ENCODE measurements at regions not wholly inside any gene's neighbourhood (a gene's known extent, or its start where the extent isn't known, plus 50 kb on each side); places are given as distances from the start of the nearest gene placed in this dataset.
"Not testable (repeated sequence)": the region's sequence is repeated elsewhere in the genome, so short reads cannot be mapped to it uniquely, and the experiment has no call there.

- no peaks in the 10 kb centered on the region for H3K4me1 ChIP-seq (ENCODE audit: control insufficient read depth in 1 of 2, insufficient read depth in 2 of 2, low read length in 2 of 2)
- H3K27ac ChIP-seq (ENCODE audit: low read depth in 1 of 2, low read length in 2 of 2): no peak overlapping the region
- ATAC-seq (ENCODE audit: low FRiP score): no peak
- no peak overlapping the region for H3K4me3 ChIP-seq (ENCODE audit: low read length in 2 of 2)
- H3K36me3 ChIP-seq (ENCODE audit: control insufficient read depth in 1 of 2, insufficient read depth in 2 of 2, low read length in 1 of 2): no peaks in the 10 kb centered on the region
- WGBS, 2 donors: 87 to 90% methylated on average over 12 of the region's 12 CpGs
- H3K9me3 ChIP-seq (ENCODE audit: control insufficient read depth, low read length): peaks cover 5% of the 10 kb centered on the region
- no peaks in the 10 kb centered on the region for H3K27me3 ChIP-seq (ENCODE audit: control insufficient read depth in 1 of 2, insufficient read depth in 2 of 2, low read length in 1 of 2)
- intact Hi-C loops (cut with DNase I): no loop called here
- DNase-seq: peak in 1 of 2 donors; percentile 26
Measured at GRCh38 chr11:64428693-64429092, 69.7 kb downstream of the RPS6KA4 start.

DNA sequence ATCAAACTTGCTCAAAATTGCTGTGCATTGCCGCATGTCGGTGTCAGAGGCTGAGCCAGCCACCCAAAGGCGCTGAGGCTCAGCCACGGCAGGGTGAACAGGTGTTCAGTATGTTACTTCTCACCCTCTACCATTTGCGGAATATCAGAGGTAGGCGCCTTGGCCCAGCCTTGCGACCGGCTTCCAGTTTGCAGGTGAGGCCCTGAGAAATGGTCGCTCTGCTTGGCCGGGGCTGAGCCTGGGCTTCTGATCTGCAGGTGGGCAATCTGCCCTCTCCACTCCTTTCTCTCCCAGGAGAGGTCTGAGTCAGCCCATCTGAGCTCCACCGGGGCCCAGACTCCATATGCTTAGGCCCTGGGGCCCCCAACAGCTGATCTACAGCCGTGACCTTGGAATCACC, 71.0 kb downstream of the RPS6KA4 start:
- DNase-seq (no peak), ATAC-seq (ENCODE audit: low FRiP score) (no peak)
- Histone ChIP-seq H3K27me3 (ENCODE audit: control insufficient read depth in 1 of 2, insufficient read depth in 2 of 2, low read length in 1 of 2) (no peaks in the 10 kb centered on the region), H3K27ac (ENCODE audit: low read depth in 1 of 2, low read length in 2 of 2) (no peak overlapping the region), H3K4me3 (ENCODE audit: low read length in 2 of 2) (no peak overlapping the region), H3K9me3 (ENCODE audit: control insufficient read depth, low read length) (peaks cover 5% of the 10 kb centered on the region), H3K36me3 (ENCODE audit: control insufficient read depth in 1 of 2, insufficient read depth in 2 of 2, low read length in 1 of 2) (no peaks in the 10 kb centered on the region), H3K4me1 (ENCODE audit: control insufficient read depth in 1 of 2, insufficient read depth in 2 of 2, low read length in 2 of 2) (no peaks in the 10 kb centered on the region)
- WGBS, 2 donors: 94 to 95% methylated on average over 12 of the region's 12 CpGs
- intact Hi-C loops (cut with DNase I): no loop called here

DNA sequence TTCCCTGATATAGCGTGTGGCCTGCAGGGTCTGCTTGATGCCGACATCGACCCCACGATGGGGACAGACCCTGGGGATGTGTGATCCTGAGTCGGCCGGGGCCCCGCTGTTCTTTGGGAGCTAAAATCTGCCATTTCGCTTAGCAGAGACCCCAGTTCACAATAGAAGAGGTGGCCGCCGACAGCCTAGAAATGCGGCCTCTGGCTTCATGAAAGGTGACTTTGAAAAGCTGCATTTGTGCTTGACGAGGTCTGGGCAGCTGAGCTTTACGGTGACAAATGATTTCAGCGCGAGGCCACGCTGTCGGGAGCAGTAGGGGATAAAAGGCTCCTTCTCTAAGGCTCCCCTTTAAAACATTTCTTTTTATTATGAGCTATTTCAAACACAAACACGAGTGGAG, 71.7 kb downstream of the RPS6KA4 start:
- no peaks in the 10 kb centered on the region for H3K36me3 ChIP-seq (ENCODE audit: control insufficient read depth in 1 of 2, insufficient read depth in 2 of 2, low read length in 1 of 2)
- H3K4me1 ChIP-seq (ENCODE audit: control insufficient read depth in 1 of 2, insufficient read depth in 2 of 2, low read length in 2 of 2): no peaks in the 10 kb centered on the region
- ATAC-seq (ENCODE audit: low FRiP score) (no peak), DNase-seq (no peak)
- H3K4me3 ChIP-seq (ENCODE audit: low read length in 2 of 2): no peak overlapping the region
- no peak overlapping the region for H3K27ac ChIP-seq (ENCODE audit: low read depth in 1 of 2, low read length in 2 of 2)
- H3K9me3 ChIP-seq (ENCODE audit: control insufficient read depth, low read length): peaks cover 5% of the 10 kb centered on the region
- 86 to 88% methylated on average over 18 of the region's 18 CpGs for WGBS, 2 donors
- intact Hi-C loops (cut with DNase I): no loop called here
- H3K27me3 ChIP-seq (ENCODE audit: control insufficient read depth in 1 of 2, insufficient read depth in 2 of 2, low read length in 1 of 2): no peaks in the 10 kb centered on the region

DNA sequence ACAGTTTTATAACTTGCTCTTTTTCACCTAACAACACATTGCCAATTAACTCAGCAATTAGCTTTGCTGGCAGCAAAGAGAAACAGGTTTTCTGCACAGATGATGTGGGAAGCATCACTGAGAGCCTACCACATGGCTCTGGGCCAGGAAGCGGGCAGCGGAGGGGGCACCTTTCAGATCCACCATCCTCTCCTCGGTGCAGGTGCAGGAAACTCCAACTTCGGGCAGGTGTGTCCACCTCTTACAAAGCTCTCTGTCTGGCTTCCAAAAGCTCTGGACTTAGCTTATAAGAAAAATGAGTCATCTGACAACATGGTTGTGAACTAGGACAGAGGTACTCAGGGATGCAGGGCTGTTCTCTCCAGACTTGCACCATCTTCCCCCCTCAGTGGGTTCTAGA, 77.0 kb downstream of the RPS6KA4 start:
- Histone ChIP-seq H3K9me3 (ENCODE audit: control insufficient read depth, low read length) (peaks cover 5% of the 10 kb centered on the region), H3K4me1 (ENCODE audit: control insufficient read depth in 1 of 2, insufficient read depth in 2 of 2, low read length in 2 of 2) (no peaks in the 10 kb centered on the region), H3K27me3 (ENCODE audit: control insufficient read depth in 1 of 2, insufficient read depth in 2 of 2, low read length in 1 of 2) (no peaks in the 10 kb centered on the region), H3K4me3 (ENCODE audit: low read length in 2 of 2) (no peak overlapping the region), H3K27ac (ENCODE audit: low read depth in 1 of 2, low read length in 2 of 2) (no peak overlapping the region), H3K36me3 (ENCODE audit: control insufficient read depth in 1 of 2, insufficient read depth in 2 of 2, low read length in 1 of 2) (no peaks in the 10 kb centered on the region)
- DNase-seq (no peak), ATAC-seq (ENCODE audit: low FRiP score) (no peak)
- intact Hi-C loops (cut with DNase I): no loop called here
- whole genome bisulfite sequencing, 2 donors: 67 to 72% methylated on average over 4 of the region's 4 CpGs

DNA sequence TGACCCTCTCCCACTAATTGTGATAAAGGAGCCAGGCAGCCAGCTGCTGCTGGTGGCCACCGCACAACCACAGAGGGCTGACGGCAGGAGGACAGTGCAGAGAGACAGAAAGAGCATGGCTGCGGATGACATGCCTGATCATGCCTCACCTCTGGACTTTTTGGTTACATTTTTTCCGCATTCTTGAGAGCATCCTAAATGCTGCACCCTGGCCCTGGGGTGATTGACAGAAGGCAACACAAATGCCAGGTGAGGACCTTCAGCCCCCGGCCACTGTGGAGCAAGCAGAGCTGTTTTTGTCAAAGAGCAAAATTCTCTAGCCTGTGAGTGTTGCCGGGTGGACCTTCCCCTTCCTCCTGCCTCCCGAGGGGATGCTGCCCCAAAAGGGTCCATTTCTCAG, 78.5 kb downstream of the RPS6KA4 start:
- no peaks in the 10 kb centered on the region for H3K4me1 ChIP-seq (ENCODE audit: control insufficient read depth in 1 of 2, insufficient read depth in 2 of 2, low read length in 2 of 2)
- ATAC-seq (ENCODE audit: low FRiP score) (no peak), DNase-seq (peak; percentile 9 to 48)
- no peaks in the 10 kb centered on the region for H3K27me3 ChIP-seq (ENCODE audit: control insufficient read depth in 1 of 2, insufficient read depth in 2 of 2, low read length in 1 of 2)
- H3K4me3 ChIP-seq (ENCODE audit: low read length in 2 of 2): no peak overlapping the region
- intact Hi-C loops (cut with DNase I): no loop called here
- no peaks in the 10 kb centered on the region for H3K9me3 ChIP-seq (ENCODE audit: control insufficient read depth, low read length)
- WGBS, 2 donors: 87 to 93% methylated on average over 7 of the region's 7 CpGs
- no peaks in the 10 kb centered on the region for H3K36me3 ChIP-seq (ENCODE audit: control insufficient read depth in 1 of 2, insufficient read depth in 2 of 2, low read length in 1 of 2)
- H3K27ac ChIP-seq (ENCODE audit: low read depth in 1 of 2, low read length in 2 of 2): no peak overlapping the region

GRCh38 chr11:64438986-64439771, 80.2 kb downstream of the RPS6KA4 start:
- DNase-seq (no peak), ATAC-seq (ENCODE audit: low FRiP score) (no peak)
- Histone ChIP-seq H3K4me1 (ENCODE audit: control insufficient read depth in 1 of 2, insufficient read depth in 2 of 2, low read length in 2 of 2) (no peaks in the 10 kb centered on the region), H3K9me3 (ENCODE audit: control insufficient read depth, low read length) (no peaks in the 10 kb centered on the region), H3K27me3 (ENCODE audit: control insufficient read depth in 1 of 2, insufficient read depth in 2 of 2, low read length in 1 of 2) (no peaks in the 10 kb centered on the region), H3K4me3 (ENCODE audit: low read length in 2 of 2) (no peak overlapping the region), H3K36me3 (ENCODE audit: control insufficient read depth in 1 of 2, insufficient read depth in 2 of 2, low read length in 1 of 2) (no peaks in the 10 kb centered on the region), H3K27ac (ENCODE audit: low read depth in 1 of 2, low read length in 2 of 2) (no peak overlapping the region)
- intact Hi-C loops (cut with DNase I): no loop called here
- WGBS, 2 donors: 88 to 91% methylated on average over 22 of the region's 22 CpGs

DNA sequence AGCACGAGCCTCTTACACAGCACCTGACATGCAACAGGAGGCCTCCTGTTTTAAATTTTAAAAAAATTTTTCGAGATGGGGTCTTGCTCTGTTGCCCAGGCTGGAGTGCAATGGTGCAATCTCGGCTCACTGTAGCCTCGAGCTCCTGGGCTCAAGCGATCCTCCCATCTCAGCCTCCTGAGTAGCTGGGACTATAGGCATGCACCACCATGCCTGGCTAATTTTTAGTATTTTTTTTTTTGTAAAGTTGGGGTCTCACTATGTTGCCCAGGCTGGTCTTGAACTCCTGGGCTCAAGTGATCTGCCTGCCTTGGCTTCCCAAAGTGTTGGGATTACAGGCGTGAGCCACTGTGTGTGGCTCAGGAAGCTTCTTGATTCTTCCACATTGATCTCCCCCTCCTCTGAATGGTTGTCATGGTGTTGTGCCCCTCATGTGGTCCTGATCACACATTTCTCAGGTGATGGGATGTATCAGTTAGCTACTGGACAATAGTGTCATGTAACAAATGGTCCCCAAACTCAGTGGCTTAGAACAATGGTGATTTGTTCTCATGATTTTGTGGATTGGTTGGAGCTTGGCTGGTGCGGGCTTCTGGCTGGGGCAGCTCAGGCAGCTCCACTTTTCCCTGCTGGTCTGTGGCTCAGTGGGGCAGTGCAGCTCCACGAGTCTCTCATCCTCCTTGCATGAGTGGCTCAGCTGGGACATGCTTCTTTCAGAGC, 81.0 kb downstream of the RPS6KA4 start:
- intact Hi-C loops (cut with DNase I); H3K4me1 ChIP-seq (ENCODE audit: control insufficient read depth in 1 of 2, insufficient read depth in 2 of 2, low read length in 2 of 2); H3K4me3 ChIP-seq (ENCODE audit: low read length in 2 of 2); H3K36me3 ChIP-seq (ENCODE audit: control insufficient read depth in 1 of 2, insufficient read depth in 2 of 2, low read length in 1 of 2); DNase-seq; H3K9me3 ChIP-seq (ENCODE audit: control insufficient read depth, low read length); ATAC-seq (ENCODE audit: low FRiP score); H3K27ac ChIP-seq (ENCODE audit: low read depth in 1 of 2, low read length in 2 of 2); H3K27me3 ChIP-seq (ENCODE audit: control insufficient read depth in 1 of 2, insufficient read depth in 2 of 2, low read length in 1 of 2): not testable (repeated sequence)
- 93 to 94% methylated on average over 8 of the region's 8 CpGs for WGBS, 2 donors

DNA sequence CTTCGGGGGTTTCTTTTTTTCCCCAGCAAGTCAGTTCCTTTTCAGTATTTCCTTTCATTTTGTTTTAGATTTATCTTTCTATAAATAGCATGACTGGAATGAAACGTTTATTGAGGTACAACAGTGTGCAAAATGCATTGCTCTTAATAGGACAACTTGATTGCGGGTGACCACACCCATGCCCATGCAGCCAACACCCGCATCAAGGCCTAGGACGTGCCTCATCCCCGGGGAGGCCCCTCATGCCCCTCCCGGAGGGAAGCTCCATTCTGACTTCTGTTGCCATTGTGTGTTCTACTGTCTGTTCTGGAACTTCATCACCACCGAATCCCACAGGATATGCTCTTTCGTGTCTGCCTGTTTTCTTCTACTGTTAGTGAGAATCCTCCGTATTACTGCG, 82.2 kb downstream of the RPS6KA4 start:
- no peaks in the 10 kb centered on the region for H3K4me1 ChIP-seq (ENCODE audit: control insufficient read depth in 1 of 2, insufficient read depth in 2 of 2, low read length in 2 of 2)
- H3K36me3 ChIP-seq (ENCODE audit: control insufficient read depth in 1 of 2, insufficient read depth in 2 of 2, low read length in 1 of 2): no peaks in the 10 kb centered on the region
- H3K4me3 ChIP-seq (ENCODE audit: low read length in 2 of 2): no peak overlapping the region
- ATAC-seq (ENCODE audit: low FRiP score) (no peak), DNase-seq (no peak)
- H3K9me3 ChIP-seq (ENCODE audit: control insufficient read depth, low read length): no peaks in the 10 kb centered on the region
- intact Hi-C loops (cut with DNase I): no loop called here
- no peaks in the 10 kb centered on the region for H3K27me3 ChIP-seq (ENCODE audit: control insufficient read depth in 1 of 2, insufficient read depth in 2 of 2, low read length in 1 of 2)
- no peak overlapping the region for H3K27ac ChIP-seq (ENCODE audit: low read depth in 1 of 2, low read length in 2 of 2)
- 50 to 51% methylated on average over 11 of the region's 11 CpGs for WGBS, 2 donors

DNA sequence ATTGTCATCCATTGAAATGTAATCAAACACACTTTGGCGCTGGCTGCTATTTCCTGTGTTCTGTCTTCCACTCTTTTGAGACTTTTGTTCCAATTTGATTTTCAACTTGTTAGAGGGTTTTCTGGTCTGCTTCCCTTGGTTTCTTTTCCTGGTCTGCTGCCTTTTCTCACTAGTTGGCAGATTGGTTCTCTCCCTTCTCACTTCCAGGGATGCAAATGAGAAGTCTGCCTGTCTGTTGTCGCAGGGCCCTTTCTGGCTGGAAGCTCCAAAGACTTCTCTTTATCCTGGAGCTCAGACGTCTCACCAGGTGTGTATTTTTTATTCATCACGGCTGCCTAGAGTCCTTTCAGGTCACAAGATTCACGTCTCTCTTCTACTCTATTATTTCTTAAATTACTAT, 84.0 kb downstream of the RPS6KA4 start:
- intact Hi-C loops (cut with DNase I): no loop called here

More for the DNA sequence above, 84.0 kb downstream of the RPS6KA4 start:
- Histone ChIP-seq H3K27ac (ENCODE audit: low read depth in 1 of 2, low read length in 2 of 2) (no peak overlapping the region), H3K4me3 (ENCODE audit: low read length in 2 of 2) (no peak overlapping the region), H3K9me3 (ENCODE audit: control insufficient read depth, low read length) (no peaks in the 10 kb centered on the region), H3K4me1 (ENCODE audit: control insufficient read depth in 1 of 2, insufficient read depth in 2 of 2, low read length in 2 of 2) (no peaks in the 10 kb centered on the region), H3K27me3 (ENCODE audit: control insufficient read depth in 1 of 2, insufficient read depth in 2 of 2, low read length in 1 of 2) (no peaks in the 10 kb centered on the region), H3K36me3 (ENCODE audit: control insufficient read depth in 1 of 2, insufficient read depth in 2 of 2, low read length in 1 of 2) (no peaks in the 10 kb centered on the region)
- 37 to 53% methylated on average over 5 of the region's 5 CpGs for WGBS, 2 donors
- no peak for DNase-seq
- ATAC-seq (ENCODE audit: low FRiP score): no peak
